Central memory CD4-positive, alpha-beta T cell (primary cell): ENCODE measurements at regions not wholly inside any gene's neighbourhood (a gene's known extent, or its start where the extent isn't known, plus 50 kb on each side); places are given as distances from the start of the nearest gene placed in this dataset.
"Not testable (repeated sequence)": the region's sequence is repeated elsewhere in the genome, so short reads cannot be mapped to it uniquely, and the experiment has no call there.

Source experiments
- DNase-seq: peaks from one replicate; pipeline ENCODE4 v3.0.0; 2022

DNA sequence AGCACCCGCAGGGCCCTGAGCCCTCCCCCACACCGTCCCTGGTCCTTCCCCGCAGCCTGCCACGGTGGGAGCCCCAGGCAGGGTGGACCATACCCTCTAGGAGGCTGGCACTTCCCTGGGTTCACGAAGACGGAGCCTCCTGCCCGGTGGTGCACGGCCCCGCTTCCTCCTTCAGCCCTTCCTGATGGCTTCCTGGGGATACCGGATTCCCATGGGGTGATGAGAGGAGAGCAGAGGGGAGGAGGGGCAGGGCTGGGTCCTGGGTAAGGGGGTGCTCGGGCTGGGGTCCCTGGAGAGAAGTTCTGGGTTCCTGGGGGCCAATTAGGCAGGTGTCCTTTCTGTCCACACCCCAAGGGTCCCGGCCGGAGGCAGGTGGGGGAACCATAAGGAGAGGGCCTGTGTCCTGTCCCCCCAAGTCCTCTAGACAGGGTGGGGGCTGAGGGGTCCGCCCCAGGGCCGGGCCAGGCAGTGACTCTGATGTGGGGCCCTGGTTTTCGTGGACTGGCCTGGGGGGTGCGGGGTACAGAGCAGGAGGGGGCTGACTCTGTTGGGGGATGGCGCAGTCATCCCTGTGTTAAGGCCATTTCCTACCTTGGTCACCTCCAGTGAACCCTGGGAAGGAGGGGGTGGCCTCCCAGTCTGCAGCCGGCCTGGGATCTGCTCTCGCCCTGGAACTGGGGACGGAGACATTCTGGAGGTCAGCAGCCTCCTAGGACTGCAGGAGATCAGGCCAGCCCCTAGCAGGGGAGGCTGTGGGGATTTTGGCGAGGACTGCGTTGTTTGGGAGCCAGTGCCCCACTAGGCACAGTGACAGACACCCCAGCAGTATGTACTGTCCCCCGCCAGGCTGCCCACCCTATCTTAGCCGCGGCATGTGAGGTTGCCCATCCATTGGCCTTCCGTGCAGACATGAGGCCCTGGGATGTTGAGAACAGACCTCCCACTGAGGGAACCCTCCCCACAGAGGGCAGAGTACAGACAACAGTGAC is 366.4 kb downstream of the TMEM121 start:
- not testable (repeated sequence) for DNase-seq

DNA sequence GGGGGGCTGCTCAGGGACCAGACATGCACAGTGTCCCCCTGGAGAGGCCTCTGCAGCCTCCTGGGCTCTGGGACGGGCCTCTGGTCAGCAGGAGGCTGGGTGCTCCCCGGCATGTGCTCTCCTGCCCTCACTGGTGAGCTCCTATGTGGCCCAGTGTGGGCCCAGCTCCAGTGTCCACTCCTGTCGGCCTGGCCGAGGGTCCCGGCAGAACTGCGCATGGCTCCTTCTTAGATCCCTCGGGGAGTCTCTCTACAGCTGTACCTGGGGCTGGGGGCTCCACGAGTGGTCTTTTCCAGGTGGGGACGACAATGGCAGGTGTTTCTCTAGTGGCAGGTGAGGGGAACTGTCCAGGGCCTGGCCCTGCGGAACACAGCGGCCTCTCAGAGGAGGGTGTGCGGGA is 367.3 kb downstream of the TMEM121 start:
- not testable (repeated sequence) for DNase-seq

DNA sequence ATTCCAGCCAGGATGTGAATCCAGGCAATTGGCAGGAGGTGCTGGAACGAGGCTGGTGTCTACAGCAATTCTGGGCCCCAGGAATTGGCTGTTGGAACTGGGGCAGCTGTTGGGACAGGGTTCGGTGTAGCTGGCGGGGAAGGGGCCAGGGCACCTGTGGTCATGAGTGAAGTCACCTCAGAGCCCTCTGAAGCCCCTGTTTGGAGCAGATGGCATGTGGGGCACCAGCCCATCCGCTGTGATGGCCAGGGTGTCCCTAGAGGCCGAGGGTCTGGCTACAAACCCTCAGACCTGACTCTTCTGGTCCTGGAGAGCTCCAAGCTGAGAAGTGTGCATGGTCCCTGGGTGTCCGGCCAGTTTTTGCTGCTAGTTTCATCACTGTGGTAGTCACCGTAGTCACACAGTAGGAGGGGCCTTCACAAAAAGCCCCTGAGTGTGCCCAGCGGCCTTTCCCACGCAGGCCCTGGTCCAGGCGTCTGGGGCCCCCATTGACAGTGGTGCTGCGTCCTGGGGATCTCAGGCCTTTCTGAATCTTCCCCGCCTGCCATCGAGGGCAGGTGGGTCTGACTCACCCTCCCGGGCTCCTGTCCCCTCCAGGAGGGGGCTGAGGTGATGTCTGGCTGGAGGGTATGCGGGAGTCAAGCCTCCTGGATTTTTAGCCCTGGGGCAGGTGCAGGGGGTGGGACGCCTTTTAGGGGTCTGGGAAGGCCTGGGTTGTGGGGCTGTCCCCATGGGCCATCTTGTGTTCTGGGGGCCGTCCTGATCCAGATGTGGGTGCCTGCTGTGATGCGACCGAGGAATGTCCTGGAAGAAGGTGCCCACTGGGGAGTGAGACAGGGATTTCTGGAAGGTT is 368.0 kb downstream of the TMEM121 start:
- no peak for DNase-seq

- no peak for DNase-seq
These were observed 368.8 kb downstream of the TMEM121 start for GRCh38 chr14:105894978-105895881.

DNA sequence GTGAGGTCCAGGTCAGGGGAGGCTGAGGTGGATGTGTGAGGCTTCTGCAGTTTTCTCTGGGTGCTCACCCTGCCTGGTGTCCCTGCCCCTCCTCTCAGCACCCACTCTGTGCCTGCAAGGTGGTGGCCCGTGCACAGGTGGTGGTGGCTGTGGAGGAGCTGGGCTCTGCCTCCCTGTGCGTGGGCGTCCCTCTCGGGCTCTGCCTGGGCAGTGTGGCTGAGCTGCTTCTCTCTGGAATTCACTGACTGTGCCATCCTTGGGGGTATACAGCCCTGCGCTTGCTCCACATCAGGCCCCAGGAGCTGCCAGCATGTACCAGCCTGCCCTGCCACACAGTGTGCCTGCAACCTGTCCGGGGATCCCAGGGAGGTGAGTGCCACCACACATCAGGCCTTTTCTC is 369.8 kb downstream of the TMEM121 start:
- DNase-seq, result not testable (repeated sequence)

DNA sequence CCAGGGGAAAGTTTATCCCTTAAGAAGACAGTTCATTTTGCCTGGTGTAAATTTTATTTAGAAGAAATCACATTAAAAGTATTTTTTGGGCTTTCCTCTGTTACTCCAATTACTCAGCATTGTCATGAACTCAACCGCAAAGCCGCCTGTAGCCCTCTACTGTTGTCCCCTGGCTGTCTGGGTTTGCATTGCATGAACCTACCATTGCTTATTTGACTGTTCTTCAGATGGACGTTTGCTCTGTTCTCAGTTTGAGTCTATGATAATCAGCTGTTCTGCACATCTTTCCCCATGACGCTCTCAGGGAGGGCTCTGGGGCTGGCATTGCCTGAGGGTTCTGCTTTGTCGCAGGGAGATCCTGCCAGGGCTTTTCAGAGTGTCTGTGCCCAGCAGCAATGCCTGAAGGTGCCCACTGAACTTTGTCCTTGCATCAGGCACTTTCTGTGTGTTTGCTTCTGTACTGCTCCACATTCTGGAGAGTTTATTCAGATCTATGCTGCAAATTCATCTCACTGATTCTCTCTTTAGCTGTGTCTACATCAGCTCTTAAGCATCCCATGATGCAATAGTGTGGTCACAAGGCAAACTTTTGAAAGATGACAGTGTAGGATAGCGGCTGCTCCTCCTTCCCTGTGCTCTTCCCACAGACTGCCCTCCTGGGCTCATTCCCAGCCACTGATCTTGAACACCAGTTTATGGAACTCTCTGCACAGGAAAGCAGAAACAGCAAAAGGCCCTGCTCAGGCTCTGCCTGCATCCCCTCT is 370.8 kb downstream of the TMEM121 start:
- not testable (repeated sequence) for DNase-seq

- no peak for DNase-seq
These were observed 371.3 kb downstream of the TMEM121 start for GRCh38 chr14:105897725-105898113.

GRCh38 chr14:105898482-105899010 is 372.2 kb downstream of the TMEM121 start:
- DNase-seq, result no peak

DNA sequence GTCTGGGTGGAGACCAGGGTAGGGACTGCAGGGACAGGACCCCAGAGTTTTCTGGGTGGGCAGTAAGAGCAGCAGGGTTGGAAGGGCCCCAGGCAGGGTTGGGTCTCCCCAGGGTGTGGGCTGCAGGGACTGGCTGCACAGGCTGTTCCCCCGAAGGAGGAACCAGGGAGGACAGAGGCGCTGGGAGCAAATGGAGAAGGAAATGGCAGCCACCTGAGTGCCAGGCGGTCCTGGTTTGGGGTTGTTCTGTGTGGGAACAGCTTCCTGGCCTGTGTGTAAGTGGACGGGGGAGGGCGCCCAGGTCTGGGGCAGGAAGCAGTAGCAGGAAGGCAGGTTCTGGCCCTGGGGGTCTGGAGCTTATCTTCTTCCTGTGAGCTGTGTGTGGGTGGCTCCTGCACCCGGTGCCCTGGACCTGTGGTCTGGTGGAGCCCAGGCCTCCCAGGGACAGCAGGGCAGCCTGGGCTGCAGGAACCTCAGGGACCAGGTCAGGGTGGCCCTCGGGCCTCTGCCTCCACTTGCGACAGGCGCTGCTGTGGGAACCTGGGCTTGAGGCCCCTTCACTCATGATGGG is 372.8 kb downstream of the TMEM121 start:
- DNase-seq, result no peak

DNA sequence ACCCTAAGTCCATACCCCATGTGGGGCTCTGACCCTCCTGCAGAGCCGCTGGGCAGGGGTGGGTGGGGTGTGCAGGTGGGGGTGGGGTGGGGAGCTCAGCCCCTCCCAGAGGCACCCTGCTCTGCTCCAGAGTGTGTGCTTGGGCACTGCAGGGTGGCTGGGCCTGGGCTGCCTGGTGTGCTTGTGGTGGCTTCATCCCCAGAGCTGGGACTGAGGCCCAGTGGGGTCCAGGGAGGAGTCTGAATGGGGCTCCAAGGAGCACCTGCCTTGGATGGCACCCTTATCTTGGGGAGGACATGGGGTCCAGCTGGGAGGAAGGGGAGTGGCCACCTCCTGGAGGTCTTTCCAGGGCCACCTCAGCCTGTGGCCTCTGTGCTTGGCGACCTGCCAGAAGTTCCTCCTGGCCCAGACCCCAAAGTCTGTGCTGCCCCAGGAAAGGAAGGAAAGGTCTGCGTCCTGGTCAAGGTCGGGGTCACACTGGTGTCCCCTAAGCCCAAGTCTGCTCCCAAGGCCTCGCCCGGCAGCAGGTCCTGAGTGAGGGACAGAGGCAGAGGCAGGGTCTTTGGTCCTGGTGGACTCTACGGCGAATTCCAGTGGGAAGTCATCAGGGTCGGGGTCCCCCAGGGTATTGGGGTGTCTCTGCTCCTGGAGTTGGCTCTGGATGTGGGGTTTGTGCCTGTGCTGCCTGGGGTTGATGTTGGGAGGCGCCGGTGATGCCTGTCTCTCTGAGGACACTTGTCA is 373.4 kb downstream of the TMEM121 start:
- no peak for DNase-seq

GRCh38 chr14:105900398-105901160 is 374.2 kb downstream of the TMEM121 start:
- no peak for DNase-seq

DNA sequence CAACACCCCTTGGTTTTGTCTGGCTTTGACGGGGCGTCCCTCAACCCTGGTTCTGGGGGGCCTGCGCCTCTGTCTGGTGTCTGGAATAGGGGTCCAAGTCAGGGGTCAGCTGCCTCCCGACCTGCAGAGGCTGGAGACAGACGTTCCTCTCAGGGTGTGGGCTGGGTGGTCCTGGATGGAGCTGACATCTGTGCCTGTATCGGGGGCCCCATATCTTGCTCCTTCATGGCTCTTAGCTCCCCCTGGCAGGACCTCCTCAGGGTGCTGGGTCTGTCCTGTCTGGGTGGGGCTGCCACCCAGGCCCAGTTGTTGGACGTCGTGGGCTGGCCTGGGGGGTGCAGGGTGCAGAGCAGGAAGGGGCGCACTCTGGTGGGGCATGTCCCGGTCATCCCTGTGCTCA is 374.8 kb downstream of the TMEM121 start:
- no peak for DNase-seq

DNA sequence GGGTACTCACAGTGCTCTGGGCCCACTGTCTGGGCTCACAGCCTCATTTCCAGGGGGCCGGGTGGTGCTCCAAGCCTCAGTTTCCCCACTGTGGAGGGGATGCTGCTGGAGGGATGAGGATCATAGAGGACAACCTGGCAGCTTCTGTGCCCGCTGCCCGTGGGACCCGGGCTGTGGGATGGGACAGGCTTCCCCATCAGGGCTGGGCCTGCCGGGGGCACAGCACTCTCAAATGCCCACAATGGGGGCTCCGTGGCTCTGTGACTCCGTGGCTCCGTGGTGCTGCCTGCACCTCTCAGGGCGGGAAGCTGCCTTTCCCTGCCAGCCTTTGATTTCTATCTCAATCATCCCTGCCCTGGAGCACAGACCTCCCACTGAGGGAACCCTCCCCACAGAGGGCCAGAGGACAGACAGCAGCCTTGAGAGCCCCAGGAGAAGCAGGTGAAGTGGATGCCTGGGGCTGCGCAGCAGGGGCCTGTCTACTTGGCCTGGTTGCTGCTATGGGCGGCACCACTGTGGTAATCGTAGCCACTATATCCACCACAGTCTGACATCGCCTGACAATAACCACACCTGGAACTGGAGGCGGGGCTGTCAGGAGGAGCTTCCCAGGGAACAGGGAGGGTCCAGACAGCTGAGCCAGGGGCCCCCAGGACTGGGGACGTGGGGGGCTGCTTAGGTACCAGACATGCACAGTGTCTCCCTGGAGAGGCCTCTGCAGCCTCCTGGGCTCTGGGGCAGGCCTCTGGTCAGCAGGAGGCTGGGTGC is 375.9 kb downstream of the TMEM121 start:
- no peak for DNase-seq

- DNase-seq, result not testable (repeated sequence)
These were observed 376.4 kb downstream of the TMEM121 start for GRCh38 chr14:105902899-105903165.

DNA sequence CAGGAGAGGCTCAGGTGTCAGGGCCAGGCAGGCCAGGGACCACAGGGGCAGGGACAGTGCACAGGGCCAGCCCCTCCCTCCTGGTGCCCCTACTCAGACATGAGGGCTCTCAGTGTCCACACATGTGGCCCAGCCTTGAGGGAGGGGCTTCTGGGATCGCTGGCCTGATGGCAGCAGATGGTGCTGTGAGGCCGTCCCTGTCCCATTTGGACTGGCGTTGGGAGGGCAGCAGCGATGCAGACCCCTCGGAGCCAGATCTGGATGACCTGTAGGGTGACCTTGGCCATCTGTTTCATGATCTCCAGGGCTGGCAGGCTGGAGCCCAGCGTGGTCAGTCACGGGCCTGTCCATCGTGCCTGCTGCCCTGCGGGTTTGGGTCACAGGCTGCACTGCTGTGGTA is 377.6 kb downstream of the TMEM121 start:
- DNase-seq, result no peak

GRCh38 chr14:105904379-105904778 is 378.0 kb downstream of the TMEM121 start:
- no peak for DNase-seq

GRCh38 chr14:105905456-105905855 is 379.1 kb downstream of the TMEM121 start:
- no peak for DNase-seq

GRCh38 chr14:105907276-105907675 is 380.9 kb downstream of the TMEM121 start:
- no peak for DNase-seq

GRCh38 chr14:105908006-105908405 is 381.6 kb downstream of the TMEM121 start:
- no peak for DNase-seq
